GM19043 (cell line): ENCODE measurements at regions not wholly inside any gene's neighbourhood (a gene's known extent, or its start where the extent isn't known, plus 50 kb on each side); places are given as distances from the start of the nearest gene placed in this dataset.
A peak's percentile ranks its signal among the peaks of the same experiment; 100 is the strongest.

Experiments
- ATAC-seq: cut with Tn5 transposase; IDR thresholded peaks from one replicate; pipeline ENCODE4 v1.9.1; 2021; ENCODE audit warnings: low read depth; ENCODE audit not compliant: unreplicated experiment

- no peak for ATAC-seq
Measured at GRCh38 chr5:139733698-139734538, 61.7 kb upstream of the PSD2 start.

- no peak for ATAC-seq
Measured at GRCh38 chr5:139734539-139734916, 61.1 kb upstream of the PSD2 start.

GRCh38 chr5:139738193-139739149 is 57.1 kb upstream of the PSD2 start:
- ATAC-seq: no peak

DNA sequence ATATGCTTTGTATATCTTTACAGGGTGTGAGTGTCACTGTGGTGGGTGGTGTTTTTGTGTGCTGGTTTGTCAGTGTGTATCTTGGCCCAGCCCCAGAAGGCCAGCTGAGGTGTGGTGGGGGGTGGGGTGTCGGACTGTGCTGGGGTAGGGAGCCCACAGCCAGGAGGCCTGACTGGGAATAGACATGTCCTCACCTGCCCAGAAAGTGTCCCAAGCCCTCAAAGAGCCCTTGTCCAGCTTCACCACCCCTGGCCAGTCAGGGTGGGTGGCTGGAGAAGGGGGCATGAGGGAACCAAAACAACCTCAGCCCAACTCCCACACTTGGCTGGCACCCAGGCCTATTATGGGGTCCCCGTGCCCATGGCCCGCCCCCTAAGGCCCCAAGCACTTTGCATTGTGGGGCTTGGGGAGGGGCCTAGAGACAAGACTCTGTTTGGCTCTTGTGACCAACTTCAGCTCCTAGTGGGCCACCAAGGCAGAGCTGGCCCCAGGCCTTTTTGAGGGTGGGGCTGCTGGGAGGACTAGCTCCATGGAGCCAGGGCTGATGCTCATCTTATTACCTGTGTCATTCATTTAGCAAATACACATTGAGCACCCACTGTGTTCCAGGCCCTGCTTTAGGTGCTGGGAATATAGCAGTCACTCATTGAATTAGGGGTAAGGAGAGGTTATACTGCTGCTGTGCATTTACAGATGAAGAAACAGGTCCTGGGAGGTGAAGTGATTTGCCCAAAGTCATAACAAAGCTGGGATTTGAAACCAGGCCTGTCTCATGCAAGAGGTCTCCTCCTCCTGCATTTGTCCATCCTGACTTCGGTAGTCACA is 56.2 kb upstream of the PSD2 start:
- no peak for ATAC-seq

DNA sequence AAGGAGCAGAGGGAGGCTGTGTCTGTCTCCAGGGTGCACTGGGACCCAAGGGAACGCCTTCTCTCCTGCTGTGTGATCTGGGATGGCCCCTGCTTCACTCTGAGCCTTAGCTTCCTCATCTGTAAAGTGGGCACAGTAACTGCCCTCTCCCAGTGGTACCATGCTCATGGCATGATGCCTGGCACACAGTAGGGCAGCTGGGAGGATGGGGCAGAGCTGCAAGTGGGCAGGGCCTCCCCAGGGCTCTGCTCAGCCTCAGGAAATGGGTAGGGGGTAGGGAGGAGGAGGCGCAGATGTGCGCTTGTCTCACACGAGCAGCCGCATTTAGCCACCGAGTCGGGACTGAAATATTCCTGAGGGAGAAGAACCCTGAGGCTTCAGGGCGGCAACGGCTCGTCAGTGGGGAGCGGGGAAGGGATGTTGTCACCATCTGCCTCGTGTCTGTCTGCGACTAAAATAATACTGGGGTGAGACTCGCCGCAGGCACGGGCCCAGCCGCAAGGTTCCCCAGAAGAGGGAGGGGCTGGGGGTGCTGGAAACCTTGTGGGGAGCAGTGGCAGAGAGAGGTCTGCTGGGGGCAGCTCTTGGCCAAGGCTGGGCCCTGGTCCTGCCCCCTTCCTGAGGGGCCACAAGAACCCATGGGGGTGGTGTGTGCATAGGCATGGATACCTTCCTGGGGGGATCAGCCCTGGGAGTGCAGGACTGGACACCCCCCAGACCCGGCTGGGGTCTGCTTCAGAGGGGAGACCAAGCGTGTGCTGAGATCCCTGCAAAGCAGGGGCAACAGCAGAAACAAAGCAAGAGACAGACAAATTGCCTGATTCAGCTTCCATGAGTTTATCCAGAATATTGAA is 55.2 kb upstream of the PSD2 start:
- ATAC-seq: no peak

GRCh38 chr5:139740992-139741672 is 54.5 kb upstream of the PSD2 start:
- ATAC-seq: no peak

DNA sequence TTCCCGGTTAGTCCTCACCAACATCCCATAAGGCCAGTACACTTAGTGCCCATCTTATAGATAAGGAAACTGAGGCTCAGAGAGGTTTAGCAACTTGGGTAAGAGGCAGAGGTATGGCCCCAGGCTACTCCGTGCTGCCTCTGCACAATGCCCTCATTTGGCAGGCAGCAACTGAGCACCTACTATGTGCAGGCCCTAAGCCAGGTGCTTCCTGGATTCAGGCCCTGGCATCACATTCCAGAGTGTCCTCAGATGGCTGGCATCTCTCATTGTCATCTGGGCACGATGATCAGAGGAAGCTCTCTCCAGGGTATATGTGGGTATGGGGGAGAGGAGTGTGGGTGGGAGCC is 53.8 kb upstream of the PSD2 start:
- ATAC-seq: no peak

DNA sequence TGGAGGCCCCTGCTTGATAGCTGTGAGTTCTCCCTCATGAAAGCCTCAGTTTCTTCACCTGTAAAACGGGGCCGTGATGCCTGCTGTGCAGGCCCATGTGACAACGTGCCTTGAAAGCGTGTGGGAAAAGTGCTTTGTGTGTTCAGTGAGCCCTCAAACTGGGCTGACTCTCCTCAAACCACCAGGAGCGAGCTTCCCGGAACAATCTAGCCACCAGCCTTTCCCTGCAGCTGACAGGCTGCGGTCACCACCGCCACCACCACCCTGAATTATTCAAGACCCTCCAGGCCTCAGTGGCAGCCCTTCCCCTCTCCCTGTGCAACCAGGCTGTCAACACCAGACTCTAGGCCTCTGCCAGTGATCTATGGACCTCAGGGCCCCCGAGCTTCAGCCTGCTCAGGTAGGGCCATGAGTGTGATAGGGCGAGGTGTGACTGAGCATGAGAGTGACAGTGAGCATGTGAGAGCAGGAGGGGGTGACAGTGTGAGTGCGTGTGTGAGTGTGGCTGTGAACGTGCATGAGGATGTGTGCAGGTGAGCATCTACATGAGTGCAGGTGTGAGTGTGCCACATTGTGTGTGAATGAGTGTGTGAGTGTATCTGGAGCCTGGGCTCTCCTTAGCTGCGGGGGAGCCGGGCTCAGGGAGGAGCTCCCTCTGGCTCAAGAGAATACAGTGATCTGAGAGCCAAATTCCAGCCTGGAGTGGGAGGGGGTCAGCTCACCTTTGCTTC is 53.3 kb upstream of the PSD2 start:
- no peak for ATAC-seq

GRCh38 chr5:139743001-139743771 is 52.4 kb upstream of the PSD2 start:
- no peak for ATAC-seq

DNA sequence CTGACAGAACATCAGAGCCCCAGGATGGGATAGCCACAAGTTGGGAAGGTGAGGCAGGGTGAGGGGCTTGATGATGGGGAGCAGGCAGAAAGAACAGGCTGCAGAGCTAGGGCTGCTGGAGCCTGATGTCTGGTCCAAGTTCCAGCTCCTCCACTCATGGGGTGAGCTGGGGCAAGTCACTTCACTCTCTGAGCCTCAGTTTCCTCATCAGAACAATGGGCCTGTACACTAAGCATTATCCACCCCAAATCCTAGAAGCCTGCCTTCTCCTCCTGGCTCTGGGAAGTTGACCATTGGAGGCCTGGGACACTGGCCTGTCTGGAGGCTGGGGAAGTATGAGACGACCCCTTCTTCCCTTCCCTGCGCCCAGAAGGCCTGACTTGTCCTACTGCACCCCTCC is 51.8 kb upstream of the PSD2 start:
- no peak for ATAC-seq

DNA sequence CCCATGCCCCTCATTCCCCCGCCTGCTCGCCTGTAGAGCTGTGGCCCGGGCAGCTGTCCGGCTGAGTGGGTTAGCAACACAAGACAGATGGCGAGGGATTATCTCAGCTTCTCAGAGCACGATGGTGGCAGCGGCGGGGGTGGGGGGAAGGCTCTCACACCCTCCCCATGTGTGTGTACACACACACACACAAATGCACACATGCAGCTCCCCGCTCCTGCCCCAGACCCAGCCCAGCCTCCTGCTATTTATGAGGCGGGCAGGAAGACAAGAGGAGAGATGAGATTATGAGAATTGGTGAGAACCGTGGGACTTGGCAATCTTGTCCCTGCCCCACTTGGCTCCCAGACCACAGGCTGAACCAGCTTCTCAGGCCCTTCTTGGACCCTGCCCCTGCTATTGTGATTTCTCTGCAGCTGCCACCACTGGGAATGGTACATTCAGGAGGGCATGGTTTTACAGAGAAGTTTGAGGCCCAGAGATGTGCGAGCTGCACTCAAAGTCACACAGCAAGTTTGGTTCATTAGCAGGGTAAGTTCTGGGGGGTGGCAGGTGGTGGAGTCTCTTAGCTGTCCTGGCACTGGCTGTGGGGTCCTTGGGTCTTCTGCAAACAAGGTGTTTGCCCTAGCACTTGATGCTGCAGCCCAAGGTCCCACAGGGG is 51.0 kb upstream of the PSD2 start:
- ATAC-seq: no peak

GRCh38 chr5:139745132-139745799 is 50.3 kb upstream of the PSD2 start:
- ATAC-seq: no peak

GRCh38 chr5:139745800-139746690 is 49.6 kb upstream of the PSD2 start:
- peak; percentile 33 for ATAC-seq
